Left lung (tissue), 4 donors: ENCODE measurements at regions not wholly inside any gene's neighbourhood (a gene's known extent, or its start where the extent isn't known, plus 50 kb on each side); places are given as distances from the start of the nearest gene placed in this dataset.

ENCODE experiments used
- ATAC-seq: fragments of 200-7000 bp; cut with Tn5 transposase; one replicate; pipeline ENCODE4 v1.9.1; 2020; ENCODE audit warnings: moderate library complexity
- DNase-seq, 4 donors: peaks; one replicate each; pipeline ENCODE4 v3.0.0-alpha.2; 2013 to 2020
- H3K27ac ChIP-seq, 2 donors: fragments of 200-600 bp; sonication (generic) in 1 of 2; one replicate each; pipeline versions ENCODE4 v1.5.0 to v1.8.0; 2020 to 2021
- H3K27me3 ChIP-seq, 2 donors: fragments of 200-600 bp; sonication (generic) in 1 of 2; one replicate each; pipeline versions ENCODE4 v1.5.0 to v1.8.0; 2020 to 2021
- H3K36me3 ChIP-seq, 2 donors: fragments of 200-600 bp; sonication (generic) in 1 of 2; one replicate each; pipeline versions ENCODE4 v1.5.0 to v1.8.0; 2020 to 2021
- H3K4me1 ChIP-seq, 2 donors: fragments of 200-600 bp; one replicate each; pipeline ENCODE4 v1.8.0; 2021
- H3K4me3 ChIP-seq, 2 donors: fragments of 200-600 bp; sonication (generic) in 1 of 2; one replicate each; pipeline versions ENCODE4 v1.5.0 to v1.8.0; 2020 to 2021; ENCODE audit warnings: mild to moderate bottlenecking in 1 of 2
- H3K9me3 ChIP-seq, 2 donors: fragments of 200-600 bp; sonication (generic) in 1 of 2; one replicate each; pipeline versions ENCODE4 v1.5.0 to v1.8.0; 2020 to 2021
- intact Hi-C, 2 donors: fragments of 100-400 bp; cut with DNase I; formaldehyde crosslinking; loops; one replicate each; pipeline versions ENCODE4 v1.11.2 to v1.14.2; 2022
- TF ChIP-seq, protein P1 (sequence below), 2 donors: fragments of 200-600 bp; sonication (generic) in 1 of 2; IDR thresholded peaks; one replicate each; pipeline versions ENCODE4 v1.5.0 to v1.8.0; 2021; ENCODE audit warnings: antibody characterized with exemption in 2 of 2
- donor health status: DM: no; HTN: yes; CAD: no.
- donor health status: DM: no; HTN: no; CAD: no.

DNA sequence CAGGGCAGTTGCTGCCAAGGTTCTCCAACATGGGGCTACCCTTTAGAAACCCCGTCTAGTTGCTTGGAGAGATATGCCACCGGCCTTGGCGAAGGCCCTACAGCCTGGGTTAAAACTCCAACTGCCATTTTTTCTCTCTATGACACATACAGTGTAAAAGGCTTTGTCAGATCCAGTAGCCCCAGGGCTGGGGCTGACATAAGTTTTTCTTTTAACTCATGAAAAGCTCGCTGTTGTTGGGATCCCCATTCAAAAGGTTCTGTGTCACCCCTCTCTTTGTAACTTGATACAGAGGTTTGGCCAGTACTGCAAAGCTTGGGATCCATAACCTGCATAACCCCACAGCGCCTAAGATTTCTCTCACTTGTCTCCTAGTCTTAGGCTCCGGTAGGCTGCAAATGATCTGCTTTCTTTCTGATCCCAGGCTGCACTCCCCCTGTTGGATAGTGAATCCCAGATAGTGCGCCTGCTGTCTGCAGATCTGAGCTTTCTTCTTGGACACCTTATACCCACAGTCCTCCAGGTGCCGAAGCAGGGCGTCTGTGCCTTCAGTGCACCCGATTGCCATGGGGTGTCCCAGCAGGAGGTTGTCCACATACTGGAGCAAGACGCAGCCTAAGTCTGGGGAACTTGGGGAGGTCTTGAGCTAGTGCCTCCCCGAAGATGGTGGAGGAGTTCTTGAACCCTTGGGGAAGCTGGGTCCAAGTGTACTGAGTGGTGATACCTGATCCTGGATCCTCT lies 406.2 kb downstream of the TGFB2 start:
- ATAC-seq (no peak), DNase-seq (no peak)
- Histone ChIP-seq H3K36me3 (no peaks in the 10 kb centered on the region), H3K27ac (no peak overlapping the region), H3K4me1 (no peaks in the 10 kb centered on the region), H3K4me3 (no peak overlapping the region), H3K9me3 (peaks cover 0 to 16% of the 10 kb centered on the region in 2 donors), H3K27me3 (no peaks in the 10 kb centered on the region)
- intact Hi-C loops, result no loop called here
- TF ChIP-seq, protein P1, sequence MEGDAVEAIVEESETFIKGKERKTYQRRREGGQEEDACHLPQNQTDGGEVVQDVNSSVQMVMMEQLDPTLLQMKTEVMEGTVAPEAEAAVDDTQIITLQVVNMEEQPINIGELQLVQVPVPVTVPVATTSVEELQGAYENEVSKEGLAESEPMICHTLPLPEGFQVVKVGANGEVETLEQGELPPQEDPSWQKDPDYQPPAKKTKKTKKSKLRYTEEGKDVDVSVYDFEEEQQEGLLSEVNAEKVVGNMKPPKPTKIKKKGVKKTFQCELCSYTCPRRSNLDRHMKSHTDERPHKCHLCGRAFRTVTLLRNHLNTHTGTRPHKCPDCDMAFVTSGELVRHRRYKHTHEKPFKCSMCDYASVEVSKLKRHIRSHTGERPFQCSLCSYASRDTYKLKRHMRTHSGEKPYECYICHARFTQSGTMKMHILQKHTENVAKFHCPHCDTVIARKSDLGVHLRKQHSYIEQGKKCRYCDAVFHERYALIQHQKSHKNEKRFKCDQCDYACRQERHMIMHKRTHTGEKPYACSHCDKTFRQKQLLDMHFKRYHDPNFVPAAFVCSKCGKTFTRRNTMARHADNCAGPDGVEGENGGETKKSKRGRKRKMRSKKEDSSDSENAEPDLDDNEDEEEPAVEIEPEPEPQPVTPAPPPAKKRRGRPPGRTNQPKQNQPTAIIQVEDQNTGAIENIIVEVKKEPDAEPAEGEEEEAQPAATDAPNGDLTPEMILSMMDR (IDR thresholded peaks at IDR 0.05), result no peak

DNA sequence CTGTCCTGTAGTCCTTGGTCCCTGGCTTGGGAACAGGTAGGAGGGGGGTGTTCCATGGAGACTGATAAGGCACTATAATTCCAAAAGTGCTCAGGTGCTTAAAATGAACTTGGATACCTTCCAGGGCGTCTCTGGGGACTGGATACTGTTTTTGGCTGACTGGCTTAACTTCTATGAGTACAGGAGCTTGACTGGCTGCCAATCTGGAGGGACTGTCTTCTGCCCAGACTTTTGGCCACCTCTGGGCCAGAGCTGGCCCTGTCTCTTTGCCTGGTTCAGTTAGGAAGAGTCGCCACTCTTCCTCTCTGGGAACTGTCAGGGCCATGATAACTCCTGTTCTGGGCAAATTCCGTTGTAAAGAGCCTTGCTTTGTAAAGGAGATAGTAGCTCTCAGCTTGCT lies 407.0 kb downstream of the TGFB2 start:
- peaks cover 0 to 16% of the 10 kb centered on the region in 2 donors for H3K9me3 ChIP-seq

DNA sequence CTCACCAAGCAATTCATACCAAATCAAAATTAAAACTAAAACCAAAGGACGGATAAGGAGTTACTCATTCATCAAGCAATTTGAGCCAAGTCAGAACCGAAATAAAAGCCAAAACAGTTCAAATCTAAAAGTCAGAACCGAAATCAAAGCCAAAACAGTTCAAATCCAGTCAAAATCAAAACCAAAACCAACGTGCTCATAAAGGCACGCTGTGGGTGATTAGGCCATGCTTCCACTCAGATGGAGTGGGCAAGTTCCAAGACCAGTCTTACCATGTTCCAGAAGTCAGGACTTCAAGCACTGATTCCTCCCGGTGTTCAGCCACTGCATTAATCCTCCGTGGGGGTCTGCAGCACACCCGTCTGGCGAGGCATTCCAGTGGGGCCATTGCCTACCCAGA lies 409.3 kb downstream of the TGFB2 start:
- DNase-seq (no peak), ATAC-seq (no peak)
- Histone ChIP-seq H3K27me3 (no peaks in the 10 kb centered on the region), H3K9me3 (peaks cover 0 to 11% of the 10 kb centered on the region in 2 donors), H3K36me3 (no peaks in the 10 kb centered on the region), H3K4me1 (no peaks in the 10 kb centered on the region), H3K4me3 (no peak overlapping the region), H3K27ac (no peak overlapping the region)
- intact Hi-C loops, result no loop called here
- TF ChIP-seq, protein P1 (IDR thresholded peaks at IDR 0.05), result no peak

More for the DNA sequence above, 407.0 kb downstream of the TGFB2 start:
- DNase-seq (no peak), ATAC-seq (no peak)
- Histone ChIP-seq H3K4me1 (no peaks in the 10 kb centered on the region), H3K27ac (no peak overlapping the region), H3K36me3 (no peaks in the 10 kb centered on the region), H3K27me3 (no peaks in the 10 kb centered on the region), H3K4me3 (no peak overlapping the region)
- intact Hi-C loops, result no loop called here
- TF ChIP-seq, protein P1 (IDR thresholded peaks at IDR 0.05), result no peak

DNA sequence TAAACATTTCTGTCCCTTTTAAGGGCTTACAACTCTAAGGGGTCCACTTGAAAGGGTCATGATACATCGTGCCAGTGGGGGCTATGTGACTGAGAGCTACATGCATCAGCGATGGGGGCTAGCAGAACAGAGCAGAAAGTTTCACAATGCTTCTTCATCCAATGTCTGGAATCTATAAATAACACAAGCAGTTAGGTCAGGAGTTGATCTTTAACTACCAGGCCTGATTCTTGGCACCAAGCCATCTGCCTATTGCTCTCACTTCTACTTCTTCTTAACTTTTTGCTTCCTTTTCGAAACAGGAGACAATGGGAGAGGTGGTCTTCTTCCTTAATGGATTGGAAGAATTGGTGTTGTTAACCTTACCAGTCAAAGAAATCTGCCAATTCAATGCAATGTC lies 410.0 kb downstream of the TGFB2 start:
- intact Hi-C loops, result no loop called here
- H3K27ac ChIP-seq, result no peak overlapping the region
- H3K4me3 ChIP-seq, result no peak overlapping the region
- no peaks in the 10 kb centered on the region for H3K27me3 ChIP-seq
- H3K4me1 ChIP-seq, result no peaks in the 10 kb centered on the region
- TF ChIP-seq, protein P1 (IDR thresholded peaks at IDR 0.05), result no peak
- DNase-seq (no peak), ATAC-seq (no peak)
- no peaks in the 10 kb centered on the region for H3K36me3 ChIP-seq
- H3K9me3 ChIP-seq, result peaks cover 0 to 8% of the 10 kb centered on the region in 2 donors

DNA sequence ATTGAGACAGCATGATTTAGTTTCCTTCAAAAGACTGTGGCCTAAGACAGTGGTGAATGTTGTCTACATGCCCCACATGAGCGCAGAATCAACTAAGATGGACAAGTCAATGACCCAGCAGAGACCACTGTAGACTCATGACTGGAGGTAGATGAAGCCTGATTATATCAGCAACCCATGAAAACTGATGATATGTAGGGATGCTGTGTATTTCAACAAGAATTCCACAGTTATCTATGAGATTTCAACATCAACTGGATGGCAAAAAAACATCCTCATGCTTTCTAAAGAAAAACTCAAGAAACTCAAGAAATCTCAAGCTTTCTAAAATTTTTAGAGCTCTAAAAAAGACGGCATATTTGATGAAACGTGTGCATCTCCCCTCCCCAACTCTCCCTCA lies 413.9 kb upstream of the LYPLAL1 start:
- H3K27ac ChIP-seq, result no peak overlapping the region
- TF ChIP-seq, protein P1 (IDR thresholded peaks at IDR 0.05), result no peak
- H3K4me3 ChIP-seq, result no peak overlapping the region
- no peaks in the 10 kb centered on the region for H3K27me3 ChIP-seq
- intact Hi-C loops, result no loop called here
- peaks cover 0 to 2% of the 10 kb centered on the region in 2 donors for H3K9me3 ChIP-seq
- no peak for ATAC-seq
- H3K36me3 ChIP-seq, result no peaks in the 10 kb centered on the region
- DNase-seq, result no peak
- H3K4me1 ChIP-seq, result no peaks in the 10 kb centered on the region
